BE2C (cell line): ENCODE measurements at regions not wholly inside any gene's neighbourhood (a gene's known extent, or its start where the extent isn't known, plus 50 kb on each side); places are given as distances from the start of the nearest gene placed in this dataset.

Experiments used
- DNase-seq: peaks from one replicate; pipeline ENCODE4 v3.0.0-alpha.2; 2020
- H3K27me3 ChIP-seq: fragments of 250-450 bp; sonication (Bioruptor Pico); 2 replicates; pipeline ENCODE4 v1.5.1; 2020; ENCODE audit warnings: mild to moderate bottlenecking
- H3K36me3 ChIP-seq: fragments of 250-450 bp; sonication (Bioruptor Pico); 2 replicates; pipeline ENCODE4 v1.5.1; 2020; ENCODE audit warnings: mild to moderate bottlenecking
- H3K4me1 ChIP-seq: fragments of 250-450 bp; sonication (Bioruptor Pico); 2 replicates; pipeline ENCODE4 v1.5.1; 2020
- H3K4me3 ChIP-seq: 2 replicates; pipeline ENCODE4 v1.5.1; 2011; ENCODE audit warnings: low read depth, low read length
- H3K9me3 ChIP-seq: fragments of 250-450 bp; sonication (Bioruptor Pico); 2 replicates; pipeline ENCODE4 v1.5.1; 2020
- CTCF ChIP-seq: IDR thresholded peaks from 2 replicates; pipeline ENCODE4 v1.5.1; 2012; ENCODE audit warnings: mild to moderate bottlenecking, low read depth, low read length

GRCh38 chr17:71477356-71477755 lies 643.5 kb upstream of the SOX9 start:
- Histone ChIP-seq H3K36me3 (no peaks in the 10 kb centered on the region), H3K4me1 (no peaks in the 10 kb centered on the region), H3K27me3 (no peaks in the 10 kb centered on the region), H3K9me3 (no peaks in the 10 kb centered on the region), H3K4me3 (no peak overlapping the region)
- DNase-seq, result no peak
- no peak for TF ChIP-seq CTCF

- H3K4me3 ChIP-seq, result no peak overlapping the region
- H3K36me3 ChIP-seq, result no peaks in the 10 kb centered on the region
- no peak for DNase-seq
- H3K4me1 ChIP-seq, result no peaks in the 10 kb centered on the region; the same call in 1 of the 2 replicates
- no peaks in the 10 kb centered on the region for H3K9me3 ChIP-seq
- TF ChIP-seq CTCF, result no peak
- H3K27me3 ChIP-seq, result no peaks in the 10 kb centered on the region
Measured at GRCh38 chr17:71480099-71480498, 640.7 kb upstream of the SOX9 start.

- Histone ChIP-seq H3K9me3 (no peaks in the 10 kb centered on the region), H3K36me3 (no peaks in the 10 kb centered on the region), H3K4me3 (no peak overlapping the region), H3K27me3 (no peaks in the 10 kb centered on the region), H3K4me1 (no peaks in the 10 kb centered on the region; the same call in 1 of the 2 replicates)
- DNase-seq, result peak; percentile 16
- TF ChIP-seq CTCF, result no peak
Measured at GRCh38 chr17:71482625-71483024, 638.2 kb upstream of the SOX9 start.

GRCh38 chr17:71484546-71484945 lies 636.3 kb upstream of the SOX9 start:
- H3K27me3 ChIP-seq, result no peaks in the 10 kb centered on the region

GRCh38 chr17:71485426-71485825 lies 635.4 kb upstream of the SOX9 start:
- Histone ChIP-seq H3K4me3 (no peak overlapping the region), H3K36me3 (no peaks in the 10 kb centered on the region), H3K27me3 (no peaks in the 10 kb centered on the region), H3K4me1 (no peaks in the 10 kb centered on the region; the same call in 1 of the 2 replicates), H3K9me3 (no peaks in the 10 kb centered on the region)
- DNase-seq, result no peak
- TF ChIP-seq CTCF, result no peak

More at GRCh38 chr17:71484546-71484945, 636.3 kb upstream of the SOX9 start:
- no peak for DNase-seq
- TF ChIP-seq CTCF, result no peak
- no peaks in the 10 kb centered on the region; the same call in 1 of the 2 replicates for H3K4me1 ChIP-seq
- H3K9me3 ChIP-seq, result no peaks in the 10 kb centered on the region
- no peaks in the 10 kb centered on the region for H3K36me3 ChIP-seq
- H3K4me3 ChIP-seq, result no peak overlapping the region

GRCh38 chr17:71486261-71486660 lies 634.6 kb upstream of the SOX9 start:
- no peak for DNase-seq
- TF ChIP-seq CTCF, result no peak
- H3K4me3 ChIP-seq, result no peak overlapping the region
- no peaks in the 10 kb centered on the region for H3K36me3 ChIP-seq
- H3K27me3 ChIP-seq, result no peaks in the 10 kb centered on the region
- H3K9me3 ChIP-seq, result no peaks in the 10 kb centered on the region
- H3K4me1 ChIP-seq, result no peaks in the 10 kb centered on the region; the same call in 1 of the 2 replicates
